HG03520 (cell line): ENCODE measurements at regions not wholly inside any gene's neighbourhood (a gene's known extent, or its start where the extent isn't known, plus 50 kb on each side); places are given as distances from the start of the nearest gene placed in this dataset.
"Not testable (repeated sequence)": the region's sequence is repeated elsewhere in the genome, so short reads cannot be mapped to it uniquely, and the experiment has no call there.

ENCODE experiments used
- ATAC-seq: cut with Tn5 transposase; IDR thresholded peaks from one replicate; pipeline ENCODE4 v1.9.1; 2021; ENCODE audit warnings: mild to moderate bottlenecking, moderate library complexity; ENCODE audit not compliant: unreplicated experiment

GRCh38 chr1:99496067-99496466 is 149.8 kb upstream of the PALMD start:
- no peak for ATAC-seq

DNA sequence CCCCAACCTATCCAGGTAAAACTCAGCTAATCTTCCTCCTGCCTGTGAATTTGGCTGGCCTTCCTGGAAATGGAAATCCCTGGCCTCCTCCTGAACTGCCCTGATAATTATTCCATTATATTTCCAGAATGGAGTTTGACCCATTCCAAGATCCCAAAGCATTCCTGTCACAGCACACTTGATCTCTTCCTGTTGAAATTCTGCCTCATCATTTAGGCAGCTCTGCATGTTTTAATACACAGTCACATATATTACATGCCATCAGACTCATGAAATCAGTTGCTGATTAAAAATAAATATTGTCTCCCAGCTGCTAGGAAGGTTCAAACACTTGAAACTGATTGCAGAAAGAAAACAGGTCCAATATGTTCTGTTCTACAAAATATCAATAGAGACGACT is 148.2 kb upstream of the PALMD start:
- ATAC-seq: no peak

DNA sequence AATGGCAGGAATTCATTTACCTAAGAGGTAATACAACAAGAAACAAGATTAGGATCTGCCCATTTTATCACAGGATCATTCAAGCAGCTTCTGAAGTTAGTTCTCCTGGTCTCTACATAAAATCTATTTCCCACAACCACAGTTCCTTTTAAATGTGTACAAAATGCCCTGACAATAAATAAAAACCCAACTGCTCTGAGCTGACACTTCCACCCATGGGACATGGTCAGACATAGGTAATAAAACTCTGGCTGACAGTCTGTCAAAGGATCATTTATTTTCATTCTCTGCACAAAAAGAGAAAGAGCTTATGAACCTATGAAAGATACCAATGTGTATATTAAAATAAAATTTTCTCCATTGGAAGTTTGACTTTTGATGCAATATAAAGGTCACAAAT is 145.4 kb upstream of the PALMD start:
- ATAC-seq: no peak

GRCh38 chr1:99501871-99502270 is 144.0 kb upstream of the PALMD start:
- no peak for ATAC-seq

DNA sequence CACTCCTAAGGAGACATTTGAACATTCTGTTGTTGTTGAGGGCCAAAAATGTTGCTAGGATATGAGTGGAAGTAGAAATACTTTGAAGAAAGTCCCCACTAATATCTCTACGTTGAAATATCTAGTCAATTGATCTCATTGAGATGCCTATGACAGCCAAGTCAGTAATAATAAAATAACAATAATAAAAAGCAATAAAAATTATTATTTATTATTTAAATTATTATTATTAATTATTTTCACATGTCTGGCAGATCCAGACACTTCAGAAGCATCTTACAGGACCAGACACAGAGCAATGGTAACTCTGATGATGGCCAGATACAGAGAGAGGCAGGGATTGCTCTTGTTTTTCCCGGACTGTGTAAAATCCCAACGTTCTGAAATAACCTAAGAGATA is 143.5 kb upstream of the PALMD start:
- no peak for ATAC-seq

- no peak for ATAC-seq
Measured at GRCh38 chr1:99503276-99503747, 142.6 kb upstream of the PALMD start.

GRCh38 chr1:99504287-99504686 is 141.6 kb upstream of the PALMD start:
- ATAC-seq: no peak

GRCh38 chr1:99506631-99507030 is 139.3 kb upstream of the PALMD start:
- ATAC-seq: no peak

DNA sequence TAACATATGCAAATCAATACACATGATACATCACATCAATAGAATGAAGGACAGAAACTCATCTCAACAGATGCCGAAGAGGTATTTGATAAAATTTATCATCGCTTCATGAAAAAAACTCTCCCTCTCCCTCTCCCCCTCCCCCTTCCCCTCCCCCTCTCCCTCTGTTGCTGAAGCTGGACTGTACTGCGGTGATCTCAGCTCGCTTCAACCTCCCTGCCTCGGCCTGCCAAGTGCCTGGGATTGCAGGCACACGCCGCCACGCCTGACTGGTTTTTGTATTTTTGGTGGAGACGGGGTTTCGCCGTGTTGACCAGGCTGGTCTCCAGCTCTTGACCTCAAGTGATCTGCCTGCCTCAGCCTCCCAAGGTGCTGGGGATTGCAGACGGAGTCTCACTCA is 138.5 kb upstream of the PALMD start:
- ATAC-seq: not testable (repeated sequence)

- ATAC-seq: no peak
Measured at GRCh38 chr1:99507906-99508732, 137.8 kb upstream of the PALMD start.

GRCh38 chr1:99508733-99509445 is 137.0 kb upstream of the PALMD start:
- ATAC-seq: not testable (repeated sequence)

DNA sequence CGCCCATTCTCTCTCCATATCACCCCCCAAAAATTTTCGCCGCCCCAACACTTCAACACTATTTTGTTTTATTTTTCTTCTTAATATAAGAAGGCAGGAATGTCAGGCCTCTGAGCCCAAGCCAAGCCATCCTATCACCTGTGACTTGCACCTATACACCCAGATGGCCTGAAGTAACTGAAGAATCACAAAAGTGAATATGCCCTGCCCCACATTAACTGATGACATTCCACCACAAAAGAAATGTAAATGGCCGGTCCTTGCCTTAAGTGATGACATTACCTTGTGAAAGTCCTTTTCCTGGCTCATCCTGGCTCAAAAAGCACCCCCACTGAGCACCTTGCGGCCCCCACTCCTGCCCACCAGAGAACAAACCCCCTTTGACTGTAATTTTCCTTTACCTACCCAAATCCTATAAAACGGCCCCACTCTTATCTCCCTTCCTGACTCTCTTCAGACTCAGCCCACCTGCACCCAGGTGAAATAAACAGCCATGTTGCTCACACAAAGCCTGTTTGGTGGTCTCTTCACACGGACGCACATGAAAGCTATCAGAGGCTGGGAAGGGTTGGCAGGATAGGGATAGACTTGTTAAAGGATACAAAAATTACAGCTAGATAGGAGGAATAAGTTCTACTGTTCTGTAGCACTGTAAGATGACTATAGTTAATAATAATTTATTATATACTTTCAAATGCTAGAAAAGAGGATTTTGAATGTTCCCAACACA is 130.9 kb upstream of the PALMD start:
- ATAC-seq: not testable (repeated sequence)

DNA sequence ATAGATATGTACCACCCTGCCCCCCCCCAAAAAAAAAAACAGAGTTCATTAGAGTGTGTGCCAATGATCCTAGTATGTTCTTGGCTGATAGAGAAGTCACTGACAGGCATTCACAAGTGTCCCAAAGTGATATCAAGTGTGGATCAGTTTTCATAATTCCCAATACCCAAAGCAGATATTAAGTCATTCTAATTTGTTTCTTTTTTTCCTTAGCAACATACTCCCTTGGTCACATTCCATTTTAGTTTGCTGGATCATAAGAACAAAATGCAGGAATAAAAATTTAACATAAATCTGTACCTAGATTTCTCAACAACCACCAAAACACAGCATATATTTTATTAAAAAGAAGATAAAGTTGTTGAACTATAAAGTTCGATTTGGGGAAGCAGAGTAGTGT is 129.8 kb upstream of the PALMD start:
- no peak for ATAC-seq

DNA sequence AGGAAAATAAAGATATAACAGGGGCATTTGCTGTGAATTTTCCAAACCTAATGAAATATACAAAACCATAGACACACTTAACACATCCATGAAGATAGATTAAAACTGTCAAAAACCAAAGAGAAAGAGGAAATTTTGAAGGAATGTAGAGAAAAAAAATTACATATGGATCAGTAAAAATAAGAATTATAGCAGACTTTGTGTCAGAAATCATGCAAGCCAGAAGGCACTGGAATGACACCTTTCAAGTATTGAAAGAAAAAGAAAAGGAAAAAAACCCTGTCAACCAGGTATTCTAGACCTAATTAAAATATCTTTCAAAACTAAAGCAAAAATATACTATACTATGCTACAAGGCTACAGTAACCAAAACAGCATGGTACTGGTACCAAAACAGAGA is 125.8 kb upstream of the PALMD start:
- ATAC-seq: no peak

- no peak for ATAC-seq
Measured at GRCh38 chr1:99525331-99525730, 120.6 kb upstream of the PALMD start.

- ATAC-seq: no peak
Measured at GRCh38 chr1:99527078-99527477, 118.8 kb upstream of the PALMD start.

- no peak for ATAC-seq
Measured at GRCh38 chr1:99527545-99527944, 118.4 kb upstream of the PALMD start.

GRCh38 chr1:99529002-99529401 is 116.9 kb upstream of the PALMD start:
- ATAC-seq: no peak

- no peak for ATAC-seq
Measured at GRCh38 chr1:99531578-99532275, 114.2 kb upstream of the PALMD start.

DNA sequence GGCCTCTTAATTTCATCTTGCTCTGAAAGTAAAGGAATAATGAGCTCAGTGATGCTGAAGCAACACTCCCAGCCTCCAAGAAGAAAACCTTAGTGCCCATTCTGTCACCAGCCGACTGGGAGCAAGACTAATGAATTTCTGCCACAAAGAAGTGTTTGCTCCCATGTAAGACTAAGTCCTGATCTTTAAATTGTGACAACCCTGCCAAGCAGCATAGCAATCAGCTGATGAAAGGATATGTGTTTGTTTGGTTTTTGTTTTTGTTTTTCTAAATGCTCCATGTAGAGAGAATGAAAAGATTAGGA is 113.7 kb upstream of the PALMD start:
- no peak for ATAC-seq
